Transverse colon (tissue), 4 donors: ENCODE measurements at regions not wholly inside any gene's neighbourhood (a gene's known extent, or its start where the extent isn't known, plus 50 kb on each side); places are given as distances from the start of the nearest gene placed in this dataset.

Source experiments
- POLR2A ChIP-seq: fragments of 450-650 bp; IDR thresholded peaks from one replicate; pipeline ENCODE4 v1.6.1; 2016; ENCODE audit warnings: antibody characterized with exemption, mild to moderate bottlenecking, moderate library complexity
- POLR2AphosphoS5 ChIP-seq, 3 donors: sonication (generic); formaldehyde crosslinking; IDR thresholded peaks; one replicate each; pipeline ENCODE4 v1.6.1; 2016; ENCODE audit warnings: antibody characterized with exemption in 3 of 3
- TF ChIP-seq, protein P1 (sequence below), 5 experiments: fragments of 200-600 bp in 3 of 5; fragments of 450-650 bp in 2 of 5; sonication (generic) in 3 of 5; IDR thresholded peaks; 1 replicate in 2 of 5; 2 replicates in 3 of 5; pipeline ENCODE4 v1.5.1; 2016 to 2017; ENCODE audit warnings: antibody characterized with exemption in 5 of 5, inconsistent platforms in 3 of 5, mild to moderate bottlenecking in 2 of 5, moderate library complexity in 1 of 5

DNA sequence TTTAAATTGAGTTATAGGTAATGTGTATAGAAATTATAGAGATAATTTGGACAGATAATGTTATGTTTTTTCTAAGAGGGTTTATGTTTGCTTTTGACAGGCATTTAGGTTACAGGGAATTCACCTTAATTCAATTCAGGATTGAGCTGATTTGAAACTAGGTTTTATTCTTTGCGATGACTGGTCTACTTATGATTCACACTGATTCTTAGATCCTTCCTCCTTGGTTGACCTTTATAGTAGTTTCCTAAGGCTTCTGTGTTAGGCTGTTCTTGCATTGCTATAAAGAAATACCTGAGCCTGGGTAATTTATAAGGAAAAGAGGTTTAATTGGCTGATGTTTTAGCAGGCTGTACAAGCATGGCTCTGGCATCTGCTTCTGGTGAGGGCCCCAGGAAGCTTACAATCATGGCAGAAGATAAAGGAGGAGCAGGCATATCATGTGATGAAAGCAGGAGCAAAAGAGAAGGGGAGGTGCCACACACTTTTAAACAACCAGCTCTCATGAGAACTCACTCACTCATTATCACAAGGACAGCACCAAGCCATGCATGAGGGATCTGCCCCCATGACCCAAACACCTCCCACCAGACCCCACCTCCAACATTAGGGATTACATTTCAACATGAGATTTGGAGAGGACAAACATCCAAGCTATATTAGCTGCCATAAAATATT is 155.0 kb upstream of the SFRP2 start:
- TF ChIP-seq, protein P1, sequence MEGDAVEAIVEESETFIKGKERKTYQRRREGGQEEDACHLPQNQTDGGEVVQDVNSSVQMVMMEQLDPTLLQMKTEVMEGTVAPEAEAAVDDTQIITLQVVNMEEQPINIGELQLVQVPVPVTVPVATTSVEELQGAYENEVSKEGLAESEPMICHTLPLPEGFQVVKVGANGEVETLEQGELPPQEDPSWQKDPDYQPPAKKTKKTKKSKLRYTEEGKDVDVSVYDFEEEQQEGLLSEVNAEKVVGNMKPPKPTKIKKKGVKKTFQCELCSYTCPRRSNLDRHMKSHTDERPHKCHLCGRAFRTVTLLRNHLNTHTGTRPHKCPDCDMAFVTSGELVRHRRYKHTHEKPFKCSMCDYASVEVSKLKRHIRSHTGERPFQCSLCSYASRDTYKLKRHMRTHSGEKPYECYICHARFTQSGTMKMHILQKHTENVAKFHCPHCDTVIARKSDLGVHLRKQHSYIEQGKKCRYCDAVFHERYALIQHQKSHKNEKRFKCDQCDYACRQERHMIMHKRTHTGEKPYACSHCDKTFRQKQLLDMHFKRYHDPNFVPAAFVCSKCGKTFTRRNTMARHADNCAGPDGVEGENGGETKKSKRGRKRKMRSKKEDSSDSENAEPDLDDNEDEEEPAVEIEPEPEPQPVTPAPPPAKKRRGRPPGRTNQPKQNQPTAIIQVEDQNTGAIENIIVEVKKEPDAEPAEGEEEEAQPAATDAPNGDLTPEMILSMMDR (IDR thresholded peaks at IDR 0.05) = no peak
- no peak for TF ChIP-seq POLR2AphosphoS5 (IDR thresholded peaks at IDR 0.05)
- TF ChIP-seq POLR2A = no peak
